GM19463 (cell line): ENCODE measurements at regions not wholly inside any gene's neighbourhood (a gene's known extent, or its start where the extent isn't known, plus 50 kb on each side); places are given as distances from the start of the nearest gene placed in this dataset.
"Not testable (repeated sequence)": the region's sequence is repeated elsewhere in the genome, so short reads cannot be mapped to it uniquely, and the experiment has no call there.

ENCODE experiments used
- ATAC-seq: cut with Tn5 transposase; IDR thresholded peaks from one replicate; pipeline ENCODE4 v1.9.1; 2021; ENCODE audit warnings: mild to moderate bottlenecking, moderate library complexity; ENCODE audit not compliant: unreplicated experiment

DNA sequence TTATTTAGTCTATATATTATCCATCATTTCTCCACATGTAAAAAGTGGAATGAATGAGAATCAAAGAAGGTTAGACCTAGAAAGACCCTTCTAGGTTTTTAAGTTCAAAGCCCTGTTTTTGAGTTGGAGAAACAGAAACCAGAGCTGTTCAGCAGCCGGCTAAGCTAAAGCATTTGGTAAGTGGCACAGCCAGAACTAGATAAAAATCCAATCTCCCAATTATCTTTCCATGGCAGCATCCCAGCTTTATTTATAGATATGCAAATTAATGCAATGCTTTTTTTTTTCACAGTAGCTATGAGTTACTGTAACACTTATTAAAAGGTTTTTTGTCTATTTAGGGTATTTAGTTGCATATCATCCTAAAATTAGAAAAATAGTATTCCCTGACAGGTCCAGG lies 85.1 kb downstream of the NIBAN1 start:
- ATAC-seq, result no peak

- no peak for ATAC-seq
Observed at GRCh38 chr1:184888505-184888904, 85.8 kb downstream of the NIBAN1 start.

DNA sequence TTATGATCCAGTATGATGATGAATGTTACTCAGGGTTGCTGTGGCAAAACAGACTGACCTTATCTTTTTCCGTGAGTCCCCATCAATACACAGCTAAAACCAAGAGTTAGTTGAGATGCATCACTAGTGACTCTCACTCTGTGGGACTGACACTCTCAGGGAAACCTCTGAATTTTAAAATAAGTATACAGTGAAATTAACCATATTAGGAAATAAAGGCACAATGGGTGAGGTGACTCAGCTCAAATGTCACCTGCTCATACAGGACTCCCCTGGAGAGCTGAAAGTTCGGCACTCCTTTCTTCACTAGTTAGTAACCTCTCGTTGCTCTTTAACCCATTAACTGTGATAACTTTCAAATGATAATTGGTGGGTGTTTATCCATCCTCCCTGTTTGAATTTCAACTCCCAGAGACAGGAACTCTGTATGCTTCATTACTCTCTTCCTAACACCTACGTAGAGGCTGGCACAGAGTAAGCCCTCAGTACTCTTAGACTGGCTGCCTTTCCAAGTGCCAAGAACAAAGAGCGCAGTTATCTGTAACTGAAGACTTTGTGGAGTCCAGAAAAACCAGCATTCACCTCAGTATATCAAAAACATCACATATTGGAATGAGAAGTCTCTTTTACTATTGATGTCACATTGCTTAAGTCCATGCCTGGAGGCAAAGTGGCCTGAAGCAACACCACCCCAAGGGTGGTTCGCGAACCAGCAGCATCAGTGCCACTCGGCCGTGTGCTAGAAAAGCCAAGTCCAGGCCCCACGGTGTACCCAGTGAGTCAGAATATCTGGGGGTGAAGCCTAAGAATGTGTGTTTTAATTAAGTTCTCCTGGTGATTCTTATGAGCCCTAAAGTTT lies 91.1 kb downstream of the NIBAN1 start:
- ATAC-seq, result peak; percentile 54

GRCh38 chr1:184881941-184882913 lies 92.1 kb downstream of the NIBAN1 start:
- peak; percentile 62 for ATAC-seq

DNA sequence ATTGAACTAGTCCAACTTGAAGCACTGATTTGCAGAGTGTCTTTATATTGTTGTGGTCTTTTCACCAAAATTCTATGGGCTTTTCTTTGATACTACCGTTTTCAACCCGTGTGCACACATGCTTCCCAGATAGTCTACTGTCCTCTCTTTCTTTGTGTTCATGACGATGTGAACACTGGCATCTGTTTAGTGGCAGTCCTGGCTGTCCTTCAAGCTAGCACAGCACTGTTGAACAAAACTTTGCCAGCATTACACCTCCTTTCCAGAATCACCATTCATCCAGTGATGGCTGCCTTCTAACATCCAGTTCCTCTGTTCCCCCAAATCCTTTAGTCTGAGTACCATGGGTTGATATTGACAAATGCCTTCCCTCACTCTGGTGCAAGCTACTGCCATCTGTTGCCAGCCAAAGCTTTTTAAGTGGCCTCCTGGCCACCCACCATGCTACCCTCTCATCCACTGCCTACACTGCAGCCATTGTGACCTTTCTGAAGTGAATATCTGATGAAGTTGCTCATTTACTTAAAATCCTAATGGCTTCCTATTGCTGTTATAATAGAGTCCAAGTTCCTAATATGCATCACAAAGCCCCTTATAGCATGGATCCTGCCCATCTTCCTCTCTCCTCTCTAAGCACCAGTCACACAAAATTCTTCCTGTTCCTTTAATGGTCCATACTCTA lies 94.3 kb downstream of the NIBAN1 start:
- no peak for ATAC-seq

DNA sequence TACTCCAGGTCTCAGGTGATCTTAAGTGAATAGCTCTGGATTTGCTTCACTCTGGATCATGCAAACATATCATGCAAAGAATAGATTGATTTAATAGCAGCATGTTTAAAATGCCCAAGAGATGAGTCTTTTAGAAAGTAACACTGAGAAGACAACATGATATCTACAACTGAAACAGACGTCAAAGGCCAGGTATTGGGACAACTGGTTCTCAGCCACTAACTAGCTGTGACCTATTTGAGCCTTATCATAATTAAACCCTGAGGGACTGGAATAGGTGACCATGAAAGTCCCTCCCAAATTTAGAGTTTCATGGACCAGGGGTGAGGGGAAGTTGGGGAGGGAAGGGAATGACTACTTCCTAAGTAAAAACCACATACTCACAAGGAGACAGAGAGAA lies 95.7 kb downstream of the NIBAN1 start:
- no peak for ATAC-seq

DNA sequence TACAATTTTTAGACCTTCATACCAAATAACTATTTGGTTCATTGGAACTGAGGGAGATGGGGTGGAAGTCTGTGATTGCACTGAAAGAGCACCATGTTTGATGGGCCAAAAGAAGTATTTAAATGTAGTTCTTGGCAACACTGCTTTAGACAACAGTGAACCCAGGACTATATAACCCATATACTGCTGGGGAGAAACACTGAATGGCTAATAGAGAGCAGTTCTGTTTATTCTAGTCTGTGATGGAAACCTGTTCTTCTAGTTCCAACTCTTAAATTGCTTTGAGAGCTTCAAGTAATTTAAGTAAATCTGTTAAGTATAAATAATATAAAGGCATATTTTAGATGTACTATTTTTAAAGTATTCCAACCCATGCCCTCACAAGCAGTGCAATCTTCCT lies 96.3 kb downstream of the NIBAN1 start:
- no peak for ATAC-seq

- ATAC-seq, result not testable (repeated sequence)
Observed at GRCh38 chr1:184876015-184876414, 98.3 kb downstream of the NIBAN1 start.

DNA sequence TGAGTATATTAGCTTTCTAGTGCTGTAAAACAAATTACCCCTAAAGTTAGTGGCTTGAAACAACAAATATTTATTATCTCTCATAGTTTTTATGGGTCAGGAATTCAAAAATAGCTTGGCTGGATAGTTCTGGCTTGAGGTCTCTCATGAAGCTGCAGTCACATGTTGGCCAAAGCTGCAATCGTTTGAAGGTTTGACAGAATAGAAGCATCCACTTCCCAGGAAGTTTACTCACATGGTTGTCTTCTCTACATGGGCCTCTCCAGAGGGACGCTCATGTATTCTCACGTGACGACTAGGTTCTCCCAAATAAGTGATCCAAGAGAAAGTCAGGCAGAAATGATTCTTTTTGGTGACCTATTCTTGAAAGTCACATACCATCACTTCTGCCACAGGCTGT lies 99.1 kb downstream of the NIBAN1 start:
- ATAC-seq, result no peak

- ATAC-seq, result no peak
Observed at GRCh38 chr1:184870319-184870718, 104.0 kb downstream of the NIBAN1 start.

DNA sequence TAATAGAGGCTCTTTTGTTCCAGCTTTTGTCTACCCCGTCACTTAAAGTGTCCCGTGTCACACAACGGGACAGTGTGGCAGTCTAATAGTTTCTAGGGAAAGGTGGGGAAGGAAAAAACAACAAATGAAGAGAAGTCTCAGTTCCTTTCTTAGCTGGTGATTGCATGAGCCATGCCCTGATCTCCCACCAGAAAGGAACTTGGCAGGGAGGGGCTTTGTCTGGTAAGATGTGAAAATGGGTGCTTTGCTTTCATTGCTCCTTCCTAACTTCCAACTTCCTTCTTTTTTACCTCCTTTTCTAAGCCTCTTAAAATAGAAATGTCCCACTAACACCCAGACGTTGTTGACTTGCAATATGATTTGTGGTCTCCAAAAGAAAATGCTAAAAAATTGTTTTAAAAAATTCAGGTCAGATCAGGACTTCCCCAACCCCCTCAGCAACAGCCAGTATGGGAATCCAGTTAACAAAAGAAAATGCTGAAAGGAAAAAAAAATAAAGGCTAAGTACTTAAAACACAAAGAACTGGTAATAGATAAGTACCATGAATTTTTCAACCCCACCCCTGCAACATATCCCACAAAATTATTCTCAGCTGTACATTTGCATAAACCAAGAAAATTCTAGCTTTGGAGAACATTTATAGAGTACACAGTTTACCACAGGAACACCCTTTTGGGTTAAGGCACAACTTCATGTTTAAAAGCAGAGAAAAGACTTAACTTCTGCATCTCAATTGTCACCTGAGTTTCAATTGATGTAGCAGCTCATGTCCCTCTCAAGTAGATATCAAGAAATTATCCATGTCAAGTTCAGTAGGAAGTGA lies 106.2 kb downstream of the NIBAN1 start:
- ATAC-seq, result no peak

DNA sequence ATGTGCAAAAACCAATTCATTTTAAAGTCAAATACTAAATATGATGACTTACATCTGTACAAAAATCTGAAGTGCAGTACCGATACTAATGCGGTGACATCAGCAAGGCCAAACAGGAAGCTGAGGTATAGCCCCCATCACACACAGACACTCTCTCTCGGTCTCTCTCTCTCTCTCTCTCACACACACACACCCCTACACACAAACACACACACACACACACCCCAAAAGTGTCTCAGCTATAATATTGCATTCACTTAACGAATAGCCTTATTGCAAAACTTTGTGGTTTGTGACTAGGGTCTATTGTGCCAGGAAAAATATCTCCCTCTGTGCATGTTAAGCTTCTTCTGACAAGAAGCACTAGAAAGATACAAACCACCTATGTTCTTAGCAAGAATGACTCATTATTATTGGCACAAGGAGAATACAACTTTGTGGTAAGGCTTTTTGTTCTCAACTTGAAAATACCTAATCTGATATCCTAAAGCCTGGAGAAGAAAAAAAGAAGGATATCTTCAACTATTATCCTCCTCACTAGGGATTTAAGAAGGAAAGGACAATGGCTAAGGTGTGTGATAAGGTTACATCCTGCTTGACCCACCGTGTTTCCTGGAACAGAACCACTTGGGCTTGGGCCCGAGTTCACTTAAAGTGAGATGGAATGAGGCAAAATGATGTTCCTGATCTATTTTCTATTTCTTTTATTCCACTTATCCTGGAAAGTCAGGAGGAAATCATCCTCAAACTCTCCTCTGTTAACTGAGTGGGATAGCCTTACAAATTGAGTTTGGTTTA lies 107.1 kb downstream of the NIBAN1 start:
- peak; percentile 94 for ATAC-seq

GRCh38 chr1:184866586-184866985 lies 107.7 kb downstream of the NIBAN1 start:
- peak; percentile 20 for ATAC-seq

DNA sequence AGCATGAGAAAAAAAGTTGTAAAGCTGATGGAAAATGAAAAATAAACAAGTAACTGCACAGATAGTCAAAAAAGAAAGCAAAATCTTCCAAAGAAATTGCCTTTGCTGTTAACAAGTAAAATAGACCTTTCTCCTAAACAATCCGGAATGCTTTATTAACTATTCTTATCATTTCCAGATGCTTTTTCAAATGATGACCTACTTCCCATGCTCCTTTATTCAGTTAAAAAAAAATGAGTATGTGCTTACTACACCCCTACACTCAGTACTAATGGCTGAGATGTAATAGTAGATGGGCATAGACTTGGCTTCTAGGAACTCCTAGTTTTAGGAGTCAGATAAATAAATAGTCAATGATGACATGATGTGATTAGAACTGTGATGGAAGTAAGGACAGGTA lies 108.5 kb downstream of the NIBAN1 start:
- no peak for ATAC-seq

GRCh38 chr1:184861755-184862336 lies 107.2 kb upstream of the EDEM3 start:
- ATAC-seq, result no peak

- peak; percentile 80 for ATAC-seq
Observed at GRCh38 chr1:184860985-184861754, 106.5 kb upstream of the EDEM3 start.

GRCh38 chr1:184860535-184860934 lies 105.9 kb upstream of the EDEM3 start:
- peak; percentile 4 for ATAC-seq

DNA sequence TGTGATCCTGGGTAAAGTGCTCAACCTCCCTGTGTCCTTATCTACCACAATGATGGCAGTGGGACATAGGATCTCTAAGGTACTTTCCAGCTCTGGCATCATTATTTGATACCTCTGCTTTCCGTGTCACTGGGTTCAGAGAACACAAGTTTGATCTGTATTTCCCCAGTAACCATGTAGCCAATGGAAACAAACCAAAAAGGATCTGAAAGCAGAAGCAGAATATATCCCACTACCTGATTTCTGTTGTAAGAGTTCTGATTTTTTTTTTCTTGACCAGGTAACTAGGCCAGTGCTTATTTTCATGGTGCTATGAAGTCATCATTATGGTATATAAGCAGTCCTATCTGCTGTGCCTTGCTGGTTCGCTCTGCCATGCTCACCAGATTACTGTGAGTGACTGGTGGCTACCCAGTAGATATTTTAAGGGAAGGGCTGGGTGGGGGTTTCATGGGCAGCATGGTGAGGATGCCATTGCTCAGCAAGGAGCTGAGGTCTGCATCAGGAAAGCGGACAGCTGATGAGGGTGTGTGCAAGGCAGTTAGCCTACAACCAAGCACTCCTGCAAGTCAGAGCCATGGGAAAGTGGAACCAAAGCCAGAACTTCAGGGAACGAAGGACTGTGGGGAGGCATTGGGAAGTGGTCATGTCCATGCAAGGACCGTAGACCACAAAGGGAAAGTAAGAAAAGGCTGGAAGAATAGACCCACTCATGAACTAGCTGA lies 104.9 kb upstream of the EDEM3 start:
- ATAC-seq, result peak; percentile 47
